GM12872 (cell line): ENCODE measurements at regions not wholly inside any gene's neighbourhood (a gene's known extent, or its start where the extent isn't known, plus 50 kb on each side); places are given as distances from the start of the nearest gene placed in this dataset.

Experiments
- CTCF ChIP-seq: IDR thresholded peaks from 3 replicates; pipeline ENCODE4 v1.5.1; 2011; ENCODE audit warnings: low read depth, mild to moderate bottlenecking, low read length, moderate library complexity; ENCODE audit not compliant: insufficient read depth

GRCh38 chr18:53819671-53820070 lies 404.8 kb downstream of the MBD2 start:
- TF ChIP-seq CTCF, result no peak

- TF ChIP-seq CTCF, result no peak
These were observed 405.3 kb downstream of the MBD2 start for GRCh38 chr18:53819174-53819573.

- TF ChIP-seq CTCF, result no peak
These were observed 406.2 kb downstream of the MBD2 start for GRCh38 chr18:53817976-53818950.

- no peak for TF ChIP-seq CTCF
These were observed 424.3 kb downstream of the MBD2 start for GRCh38 chr18:53800171-53800570.

GRCh38 chr18:53799134-53799533 lies 425.3 kb downstream of the MBD2 start:
- TF ChIP-seq CTCF, result no peak

- TF ChIP-seq CTCF, result no peak
These were observed 426.0 kb downstream of the MBD2 start for GRCh38 chr18:53798516-53798915.

- no peak for TF ChIP-seq CTCF
These were observed 426.4 kb downstream of the MBD2 start for GRCh38 chr18:53797998-53798495.
